ENCODE measurements at regions not wholly inside any gene's neighbourhood (a gene's known extent, or its start where the extent isn't known, plus 50 kb on each side); places are given as distances from the start of the nearest gene placed in this dataset.

DNA sequence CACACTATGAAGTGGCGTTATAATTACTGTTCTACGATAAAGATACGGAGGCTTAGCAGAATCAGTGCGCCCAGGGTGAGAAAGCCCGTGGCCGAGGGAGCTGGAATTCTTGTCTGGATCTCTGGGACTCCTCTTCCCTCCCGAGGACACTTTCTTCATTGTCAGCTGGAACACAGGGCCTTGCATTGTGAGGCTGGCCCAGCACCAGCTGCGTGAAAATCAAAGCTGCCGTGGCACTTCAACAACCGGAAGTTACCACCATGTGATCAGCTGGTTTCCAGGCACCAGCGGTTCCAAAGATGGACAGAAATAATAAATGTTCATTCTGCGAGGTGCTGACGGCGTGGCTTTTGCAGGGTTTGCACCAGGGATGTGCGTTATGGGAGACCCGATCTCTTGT is 234.0 kb upstream of the PITRM1 start:
- TF ChIP-seq POLR2AphosphoS5 (IDR thresholded peaks at IDR 0.05; ENCODE audit: borderline replicate concordance, low read depth, low read length) (no peak), EZH2 (IDR thresholded peaks at IDR 0.05) (no peak), FOXP2 (optimal IDR thresholded peaks at IDR 0.05; ENCODE audit: control extremely low read depth, extremely low read length, insufficient read depth) (no peak)
